NCI-H1105 (cell line): ENCODE measurements at regions not wholly inside any gene's neighbourhood (a gene's known extent, or its start where the extent isn't known, plus 50 kb on each side); places are given as distances from the start of the nearest gene placed in this dataset.
"Not testable (repeated sequence)": the region's sequence is repeated elsewhere in the genome, so short reads cannot be mapped to it uniquely, and the experiment has no call there.

ENCODE experiments used
- DNase-seq: peaks from one replicate; lab custom pipeline; 2025; lab: John Stamatoyannopoulos, UW

DNA sequence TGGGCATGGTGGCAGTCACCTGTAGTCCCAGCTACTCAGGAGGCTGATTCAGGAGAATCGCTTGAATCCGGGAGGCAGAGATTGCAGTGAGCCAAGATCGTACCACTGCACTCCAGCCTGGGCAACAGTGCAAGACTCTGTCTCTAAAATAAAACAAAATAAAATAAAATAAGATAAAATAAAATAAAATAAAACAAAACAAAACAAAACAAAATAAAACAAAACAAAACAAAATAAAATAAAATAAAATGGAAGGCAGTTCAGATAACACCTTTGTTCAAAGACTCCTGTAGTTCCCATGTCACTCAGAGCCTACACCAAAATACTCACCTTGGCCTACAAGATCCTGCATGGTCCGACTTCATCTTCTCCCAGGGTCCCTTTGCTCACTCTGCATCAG, 61.3 kb downstream of the SYF2 start:
- not testable (repeated sequence) for DNase-seq

DNA sequence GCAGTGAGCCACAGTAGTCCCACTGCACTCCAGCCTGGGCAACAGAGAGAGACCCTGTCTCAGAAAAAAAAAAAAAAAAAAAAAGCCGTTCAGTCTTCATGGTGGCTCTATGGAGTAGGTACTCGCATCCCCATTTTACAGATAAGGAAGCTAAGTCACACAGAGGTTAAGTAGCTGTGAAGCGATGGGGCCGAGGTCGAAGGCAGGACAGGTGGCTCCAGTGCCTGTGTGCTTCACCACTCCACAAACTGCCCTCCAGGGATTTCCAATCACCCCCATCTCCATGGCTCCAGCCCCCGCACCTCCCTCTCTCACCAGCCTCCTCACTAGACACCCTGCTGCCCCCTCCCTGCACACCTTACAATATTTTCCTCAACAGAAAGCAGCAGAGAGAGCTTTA, 61.9 kb downstream of the SYF2 start:
- no peak for DNase-seq

DNA sequence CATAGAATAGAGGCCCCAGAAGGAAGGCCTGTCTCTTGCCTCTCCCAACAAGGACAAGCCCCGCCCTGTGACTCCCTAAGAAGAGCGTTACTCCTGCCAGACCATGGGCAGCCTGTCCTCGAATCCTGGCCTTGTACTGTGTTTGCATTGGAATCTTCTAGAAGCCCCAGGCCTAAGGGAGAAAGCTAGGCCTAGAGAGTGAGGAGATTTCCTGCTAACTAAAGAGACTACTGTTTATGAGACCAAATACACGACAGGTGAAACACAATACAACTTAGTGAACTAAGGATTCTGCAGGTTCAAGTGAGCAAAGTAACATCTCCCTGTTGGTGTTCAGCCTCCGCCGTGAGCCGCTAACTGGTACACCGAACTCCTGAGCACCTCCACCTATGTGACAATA, 62.7 kb downstream of the SYF2 start:
- no peak for DNase-seq

DNA sequence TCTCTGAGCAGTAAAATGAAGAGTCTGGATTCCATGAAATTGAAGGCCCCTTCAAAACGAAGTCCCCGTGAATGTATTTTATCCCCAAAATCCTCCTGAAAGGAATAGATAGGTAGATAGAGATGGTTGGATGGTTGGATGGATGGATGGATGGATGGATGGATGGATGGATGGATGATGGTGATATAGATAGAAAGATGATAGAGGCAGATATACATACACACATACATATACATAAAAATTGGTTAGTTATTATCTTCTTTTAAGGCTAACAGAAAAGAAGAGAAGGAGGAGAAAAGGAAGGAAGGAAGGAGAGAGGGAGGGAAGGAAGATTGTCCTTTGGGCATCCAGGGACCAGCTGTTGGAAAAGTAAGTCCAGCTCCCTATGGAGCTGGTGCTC, 63.1 kb downstream of the SYF2 start:
- no peak for DNase-seq

DNA sequence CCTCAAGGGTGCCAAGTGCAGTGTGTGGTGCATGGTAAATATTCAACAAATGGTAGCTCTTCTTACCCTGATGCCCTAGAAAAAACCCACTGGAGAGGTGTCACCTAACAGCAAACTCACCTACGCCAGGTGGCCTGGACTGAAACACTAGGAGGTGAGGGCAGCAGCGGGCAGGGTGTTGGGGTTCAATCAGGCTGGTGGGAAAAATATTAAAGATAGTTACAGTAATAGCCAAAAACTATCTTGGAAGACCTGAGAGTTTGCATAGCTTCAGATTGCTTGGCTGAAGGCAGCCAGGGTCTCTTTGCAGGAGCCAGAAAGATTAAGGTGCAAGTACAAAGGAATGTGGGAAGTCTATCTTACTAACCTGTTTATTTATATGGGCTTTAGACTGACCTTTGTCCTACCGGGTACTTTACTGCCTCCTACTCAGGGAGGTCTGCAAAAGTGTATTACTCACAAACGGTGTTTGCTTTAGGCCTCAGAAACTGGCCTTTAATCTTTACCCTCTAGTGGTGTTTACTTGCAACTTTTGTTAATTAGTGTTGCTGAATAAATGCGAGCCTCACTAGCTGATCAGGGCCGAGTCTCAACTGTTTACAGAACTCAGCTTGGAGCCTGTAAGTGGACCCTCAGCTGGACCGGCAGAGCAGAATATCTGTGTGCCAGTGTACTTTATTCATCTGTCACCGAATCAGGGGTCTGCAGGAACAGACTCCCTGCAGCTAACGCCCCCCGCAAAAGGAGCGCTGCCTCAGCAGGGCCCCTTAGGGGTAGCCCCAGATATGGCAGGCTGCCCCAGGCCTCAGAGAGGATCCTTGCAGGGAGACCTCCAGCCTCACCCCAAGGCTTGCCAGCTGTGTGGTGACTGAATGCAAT, 63.9 kb downstream of the SYF2 start:
- no peak for DNase-seq

DNA sequence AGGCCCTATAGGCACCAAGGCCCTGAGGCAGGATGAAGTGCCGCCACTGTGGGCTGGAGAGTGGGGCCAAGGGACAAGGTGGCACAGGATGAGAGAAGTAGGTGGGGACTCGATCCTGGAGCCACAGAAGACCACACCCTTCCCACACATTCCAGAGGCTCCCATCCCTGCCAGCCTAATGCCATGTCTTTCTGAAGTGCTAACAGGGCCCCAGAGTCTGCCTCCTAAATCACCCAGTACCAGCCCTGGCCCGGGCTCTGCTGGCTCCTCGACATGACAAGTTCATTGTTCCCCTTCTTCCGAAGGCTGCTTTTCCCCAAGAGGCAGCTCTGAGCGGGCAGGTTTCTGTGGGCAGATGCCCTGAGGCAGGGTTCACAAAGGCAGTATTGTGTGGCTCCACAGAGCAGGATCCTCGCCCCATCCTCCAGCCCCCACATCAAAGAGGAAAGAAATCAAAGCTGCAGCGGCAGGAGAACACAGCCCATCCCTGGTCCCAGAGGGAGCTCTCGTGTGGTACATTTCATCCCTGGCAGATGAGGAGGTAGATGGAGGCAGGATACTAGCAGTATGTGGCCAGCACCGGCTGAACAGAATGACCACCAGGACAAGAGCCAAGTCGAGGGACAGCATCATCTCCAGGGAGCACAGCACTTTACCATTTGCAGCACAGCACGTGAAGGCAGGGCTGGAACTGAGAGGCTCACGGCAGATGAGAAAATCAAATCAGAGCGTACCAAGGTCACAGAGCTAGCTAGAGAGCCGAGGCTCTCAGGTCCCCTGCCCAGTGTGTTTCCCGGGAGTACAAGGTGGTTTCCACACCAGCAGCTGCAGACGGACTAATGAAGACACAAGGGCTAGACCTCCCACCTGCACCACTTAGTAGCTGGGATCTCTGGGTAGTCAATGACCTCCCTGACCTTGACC, 64.8 kb downstream of the SYF2 start:
- DNase-seq: no peak

DNA sequence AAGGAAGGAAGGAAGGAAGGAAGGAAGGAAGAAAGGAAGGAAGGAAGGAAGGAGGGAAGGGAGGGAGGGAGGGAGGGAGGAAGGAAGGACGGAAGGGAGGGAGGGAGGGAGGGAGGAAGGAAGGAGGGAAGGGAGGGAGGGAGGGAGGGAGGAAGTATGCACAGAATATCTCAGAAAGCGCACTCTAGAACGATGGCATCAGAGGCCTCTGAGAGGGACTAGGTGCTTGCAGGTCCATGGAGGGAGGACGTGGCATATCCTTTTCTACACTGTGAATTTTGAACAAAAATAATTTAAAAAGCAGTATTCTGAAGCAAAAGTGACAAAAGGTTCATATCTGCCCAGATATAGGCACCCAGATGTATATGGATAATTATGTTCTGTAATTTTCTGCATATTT, 65.5 kb downstream of the SYF2 start:
- no peak for DNase-seq

DNA sequence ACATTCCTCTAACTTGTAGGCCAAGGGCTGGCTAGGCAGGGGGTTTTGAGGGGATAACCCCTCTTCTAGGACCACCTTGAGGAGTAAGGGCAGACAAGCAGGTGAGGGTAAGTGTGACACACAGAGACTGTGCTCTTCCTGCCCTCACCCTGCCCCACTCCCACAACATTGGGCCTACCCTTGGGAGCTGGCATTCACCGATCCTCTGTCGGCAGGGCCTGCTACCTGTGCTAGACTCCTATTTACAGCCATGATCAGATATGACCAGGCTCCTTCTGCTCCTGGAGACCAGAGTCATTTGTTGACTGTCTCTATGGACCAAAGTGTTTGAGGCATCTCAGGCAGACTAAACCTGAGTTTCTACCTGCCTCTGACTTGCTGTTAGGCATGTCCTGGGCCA, 68.3 kb downstream of the SYF2 start:
- no peak for DNase-seq

DNA sequence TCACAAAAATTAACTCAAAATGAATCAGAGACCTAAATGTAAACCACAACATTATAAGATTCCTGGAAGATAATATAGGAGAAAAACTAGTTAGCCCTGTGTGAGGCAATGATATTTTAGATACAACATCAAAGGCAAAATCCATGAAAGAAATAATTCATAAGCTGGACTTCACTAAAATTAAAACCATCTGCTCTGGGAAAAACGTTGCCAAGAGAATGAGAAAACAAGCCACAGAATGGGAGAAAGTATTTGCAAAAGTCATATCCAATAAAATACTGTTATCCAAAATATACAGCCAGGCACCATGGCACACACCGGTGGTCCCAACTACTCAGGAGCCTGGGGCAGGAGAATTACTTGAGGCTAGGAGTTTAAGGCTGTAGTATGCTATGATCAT, 70.3 kb downstream of the SYF2 start:
- no peak for DNase-seq

DNA sequence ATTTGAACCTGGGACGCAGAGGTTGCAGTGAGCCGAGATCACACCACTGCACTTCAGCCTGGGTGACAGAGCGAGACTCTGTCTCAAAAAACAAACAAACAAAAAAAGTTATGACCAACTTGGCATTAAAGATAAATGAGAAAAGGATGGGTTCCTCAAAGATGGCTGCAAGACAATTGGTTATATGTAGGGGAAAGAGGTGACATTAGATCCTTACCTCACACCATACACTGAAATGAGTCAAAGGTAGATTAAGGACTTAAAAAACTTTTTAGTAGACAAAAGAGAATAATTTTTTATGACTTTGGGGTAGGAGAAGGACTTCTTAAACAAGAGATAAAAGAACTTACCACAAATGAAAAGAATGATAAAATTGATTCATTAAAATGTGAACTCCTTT, 74.5 kb downstream of the SYF2 start:
- DNase-seq: no peak

DNA sequence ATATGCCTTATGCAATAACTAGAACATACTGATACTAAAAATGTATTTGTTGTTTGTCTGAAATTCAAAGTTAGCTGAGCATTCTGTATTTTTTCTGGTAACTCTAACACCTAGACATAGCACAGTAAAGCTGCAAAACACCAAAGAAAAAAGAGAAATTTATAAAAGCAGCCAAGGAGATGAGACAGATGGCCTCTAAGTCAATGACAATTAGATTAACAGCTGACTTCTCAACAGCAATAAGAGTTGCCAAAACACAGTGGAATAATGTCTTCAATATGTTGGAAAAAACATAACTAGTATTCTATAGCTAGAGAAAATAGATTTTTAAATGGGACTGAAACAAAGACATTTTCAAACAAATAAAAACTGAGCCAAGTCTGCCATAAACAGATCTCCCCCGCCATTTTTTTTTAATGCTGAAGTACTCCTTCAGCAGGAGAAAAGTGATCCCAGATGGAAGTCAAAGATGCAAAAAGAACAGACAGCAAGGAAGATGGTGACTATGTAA, 81.3 kb downstream of the SYF2 start:
- no peak for DNase-seq

DNA sequence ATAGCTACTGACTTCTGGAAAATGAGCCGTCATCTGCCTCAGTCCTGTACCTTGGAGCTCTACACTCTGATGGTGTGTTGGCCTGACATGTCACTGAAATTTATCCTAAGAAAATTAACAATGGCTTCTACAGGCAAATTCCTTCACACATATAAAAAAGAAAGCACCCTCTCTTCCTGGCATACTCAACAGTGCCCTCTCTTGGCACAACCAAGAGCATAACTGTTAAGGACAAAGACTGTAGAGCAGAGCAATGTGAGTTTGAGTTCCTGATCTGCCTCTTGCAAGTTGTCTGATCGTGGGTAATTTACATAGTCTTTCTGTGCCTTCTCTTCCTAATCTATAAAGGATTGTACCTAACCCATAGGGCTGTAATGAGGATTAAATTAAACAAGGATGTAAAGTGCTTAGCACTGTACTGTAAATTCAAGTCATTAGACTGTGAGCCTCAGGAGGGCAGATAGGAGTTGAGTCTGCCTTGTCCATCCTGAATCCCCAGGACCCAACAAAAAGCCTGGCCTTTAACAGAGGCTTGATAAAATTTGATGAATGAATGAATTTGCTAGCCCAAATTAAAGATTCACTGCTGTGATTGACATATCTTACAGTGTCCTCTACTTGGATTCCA, 83.5 kb downstream of the SYF2 start:
- DNase-seq: no peak

DNA sequence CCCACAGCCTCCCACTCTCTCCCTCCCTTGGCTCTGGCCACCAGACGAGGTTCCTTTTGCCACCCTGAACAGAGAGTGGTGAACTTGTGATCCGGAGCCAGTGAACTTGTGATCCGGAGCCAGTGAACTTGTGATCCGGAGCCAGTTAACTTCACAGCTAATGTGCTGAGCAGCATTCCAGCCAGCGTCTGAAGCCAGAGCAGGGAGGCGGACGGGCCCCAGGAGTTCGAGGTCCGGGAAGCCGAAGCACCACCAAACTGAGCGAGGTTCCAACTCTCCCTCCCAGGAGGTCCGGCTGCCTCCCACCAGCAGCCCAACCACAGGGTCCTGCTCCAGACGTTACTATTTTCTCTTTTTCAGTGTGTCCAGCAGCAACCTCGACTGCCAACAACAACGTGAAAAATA, 85.8 kb downstream of the SYF2 start:
- no peak for DNase-seq

DNA sequence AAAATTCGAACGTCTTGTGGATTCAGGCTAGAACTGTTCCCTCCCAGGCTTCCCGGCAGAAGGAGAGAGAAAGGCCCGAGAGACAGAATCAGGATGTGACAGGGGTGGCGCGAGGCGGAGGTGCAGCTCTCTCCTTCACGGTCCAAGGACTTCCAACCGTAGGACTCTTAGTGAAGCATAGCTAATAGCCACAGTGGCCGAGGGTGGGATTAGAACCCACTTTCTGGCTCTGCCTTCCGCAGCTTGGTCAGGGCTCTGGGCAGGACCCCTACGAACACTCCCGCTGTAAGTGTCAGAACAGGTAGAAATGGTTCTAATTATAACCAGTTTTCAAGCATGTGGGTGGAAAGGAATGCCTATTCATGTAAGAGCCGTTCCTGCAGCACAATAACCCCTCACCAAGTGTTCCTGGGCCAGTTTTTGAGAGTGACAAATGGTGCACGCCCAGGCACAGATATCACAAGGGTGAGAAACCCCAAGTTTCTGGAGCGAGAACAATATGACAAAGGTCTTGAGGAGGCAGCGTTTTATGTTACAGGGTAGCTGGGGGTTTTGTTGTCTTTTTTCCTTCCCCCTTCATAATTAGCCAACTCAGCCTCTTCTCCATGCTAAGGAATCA, 86.4 kb downstream of the SYF2 start:
- DNase-seq: no peak

DNA sequence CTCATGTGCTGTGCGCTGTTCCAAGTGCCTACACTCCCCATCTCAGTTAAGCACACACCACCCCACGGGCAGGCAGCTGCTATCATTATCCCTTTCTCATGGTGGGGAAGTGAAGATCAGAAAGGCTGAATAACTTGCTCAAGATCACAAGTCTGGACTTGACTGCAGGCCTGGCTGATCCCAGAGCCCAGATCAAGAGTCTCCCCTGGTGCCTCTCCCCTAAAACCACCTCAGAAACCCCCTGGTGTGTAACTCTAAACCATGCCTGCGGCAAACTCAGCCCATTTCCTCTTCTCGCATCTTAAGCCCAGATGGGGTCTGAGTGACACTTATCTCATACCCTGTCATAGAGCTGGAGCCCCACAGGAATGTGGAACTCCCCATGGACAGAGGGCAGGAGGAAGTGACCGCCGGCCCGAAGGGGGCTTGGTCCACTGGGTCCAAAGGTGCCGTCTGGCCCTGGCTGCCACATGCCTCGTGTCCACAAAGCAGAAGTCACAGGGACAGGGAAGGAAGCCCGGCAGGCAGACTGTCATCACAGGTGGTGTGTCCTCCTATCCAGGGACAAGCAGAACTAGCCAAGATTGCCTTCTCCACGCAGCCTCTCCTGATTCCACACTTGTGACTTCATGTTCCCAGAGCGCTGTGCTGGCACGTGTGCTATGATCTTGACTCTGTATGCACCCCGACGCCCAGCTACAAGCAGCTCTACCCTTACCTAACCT, 92.1 kb downstream of the SYF2 start:
- no peak for DNase-seq

DNA sequence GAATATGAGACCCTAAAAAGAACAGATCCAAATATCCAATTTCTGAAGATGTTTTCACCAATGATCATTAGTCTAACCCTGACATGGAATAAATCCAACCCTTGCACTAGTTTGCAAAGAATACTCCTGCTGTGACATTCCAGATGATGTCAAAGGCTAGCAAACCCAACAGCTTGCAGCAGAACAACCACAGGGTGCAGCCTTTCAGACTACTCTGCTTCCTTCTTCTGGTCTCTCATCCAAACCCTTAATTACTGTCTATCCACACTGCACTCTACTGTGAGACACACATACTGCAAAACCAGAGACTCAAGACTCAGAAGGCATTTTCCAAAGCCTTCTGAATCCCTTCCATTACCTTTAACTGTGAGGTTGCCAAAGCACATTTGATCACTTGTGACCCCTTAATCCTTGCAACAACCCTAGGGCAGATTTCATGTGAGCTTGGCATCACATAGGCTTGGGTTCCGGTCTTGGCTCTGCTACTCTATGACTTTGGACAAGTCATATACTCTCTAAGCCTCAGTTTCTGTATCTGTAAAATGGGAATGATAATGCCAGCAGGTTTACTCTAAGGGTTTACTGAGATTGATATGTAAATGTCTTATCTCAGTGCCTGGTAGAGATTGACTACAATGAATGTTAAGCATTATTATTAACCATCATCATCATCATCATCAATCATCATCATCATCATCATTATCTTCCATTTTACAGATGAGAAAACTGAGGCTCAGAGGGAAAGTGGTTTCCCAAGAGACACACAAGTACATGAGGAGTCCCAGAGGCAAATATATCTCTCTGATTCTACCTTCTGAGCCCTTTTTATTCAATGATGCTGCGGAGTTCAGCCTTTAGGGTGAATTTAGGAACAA, 94.5 kb downstream of the SYF2 start:
- no peak for DNase-seq

DNA sequence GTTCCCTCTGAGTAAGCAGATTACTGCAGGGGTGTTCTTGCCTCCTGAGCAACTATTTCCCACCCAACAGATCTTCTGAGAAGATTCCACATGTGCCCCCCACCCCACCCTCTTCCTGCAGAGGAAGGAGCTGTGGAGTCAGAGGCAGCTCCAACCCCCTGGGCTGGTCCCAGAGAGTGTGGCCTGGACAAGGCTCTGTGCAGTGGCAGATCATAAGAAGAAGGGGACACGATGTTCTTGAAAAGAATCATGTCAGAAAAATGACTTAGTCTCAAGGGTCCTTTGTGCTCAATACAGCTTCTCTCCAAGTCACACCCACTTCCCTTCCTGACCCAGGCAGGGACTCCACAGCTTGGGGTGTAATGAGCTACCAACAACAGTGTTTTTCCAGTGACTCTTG, 95.2 kb downstream of the SYF2 start:
- DNase-seq: no peak

DNA sequence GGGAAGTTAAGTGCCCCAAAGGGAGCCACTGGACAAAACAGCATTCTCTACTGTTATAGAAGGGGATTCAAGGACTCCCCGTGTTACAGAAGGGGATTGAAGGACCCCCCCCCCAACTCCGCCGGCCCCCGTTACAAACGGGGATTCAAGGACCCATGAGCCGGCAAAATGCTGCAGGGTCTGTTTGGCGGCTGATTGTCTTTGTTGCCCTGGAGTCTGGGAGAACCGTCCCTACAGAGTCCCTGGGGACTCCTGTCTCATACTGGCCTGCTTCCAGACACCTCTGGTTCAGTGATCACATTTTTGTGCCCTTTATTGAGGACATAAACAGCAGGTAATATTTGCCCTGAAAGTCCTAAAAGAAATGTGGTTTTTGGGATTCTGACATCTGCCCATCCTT, 96.4 kb downstream of the SYF2 start:
- DNase-seq: peak; percentile 45

DNA sequence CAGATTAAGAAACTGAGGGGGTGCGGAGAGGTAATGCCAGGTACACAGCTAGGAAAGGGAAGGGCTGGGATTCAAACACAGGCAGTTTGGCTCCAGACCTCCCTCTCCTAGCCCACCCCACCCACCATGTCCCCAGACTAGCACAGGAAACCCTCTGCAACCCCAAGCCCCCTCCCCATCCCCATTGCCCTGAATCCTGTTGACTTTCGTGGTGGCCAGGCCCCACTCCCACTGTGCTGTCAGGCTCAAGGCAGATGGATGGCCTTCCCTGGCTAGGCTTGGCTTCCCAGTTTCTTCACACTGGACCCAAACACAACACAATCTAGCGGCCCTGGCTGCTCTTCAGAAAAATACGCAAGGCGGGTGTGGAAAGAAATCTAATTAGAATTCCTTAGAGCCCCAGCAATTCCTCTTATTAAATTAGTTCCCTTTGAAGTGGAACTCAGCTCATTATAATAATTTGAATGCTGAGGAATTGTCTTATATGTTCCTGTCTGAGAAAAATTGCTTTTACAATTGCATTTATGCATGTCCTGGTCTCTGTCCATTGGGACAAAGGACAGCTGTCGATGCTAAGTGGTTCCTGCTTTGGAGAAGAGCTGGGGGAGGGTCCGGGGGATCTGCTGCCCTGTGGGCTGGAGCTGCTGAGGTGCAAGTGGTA, 97.4 kb downstream of the SYF2 start:
- DNase-seq: no peak

DNA sequence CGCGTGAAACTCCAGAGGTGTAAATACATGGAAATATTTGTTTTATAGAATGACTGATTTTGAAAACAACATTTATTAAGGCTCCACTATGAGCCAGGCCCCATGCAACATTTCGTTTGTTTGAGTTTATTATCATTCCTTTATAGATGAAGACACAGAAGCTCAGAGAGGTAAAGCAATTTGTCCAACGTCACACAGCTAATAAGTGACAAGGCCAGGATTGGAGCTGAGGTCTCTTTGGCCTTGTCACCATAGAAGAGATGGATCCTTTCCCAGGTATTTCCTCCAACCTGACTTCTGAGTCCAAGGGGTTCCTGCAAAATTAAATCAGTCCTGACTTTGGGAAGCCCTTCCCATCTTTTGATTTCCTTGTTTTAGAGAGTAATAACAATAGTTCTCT, 98.0 kb downstream of the SYF2 start:
- no peak for DNase-seq
